Right ventricle myocardium superior (tissue), 1 donor: ENCODE measurements at regions not wholly inside any gene's neighbourhood (a gene's known extent, or its start where the extent isn't known, plus 50 kb on each side); places are given as distances from the start of the nearest gene placed in this dataset.

Experiments
- ATAC-seq: fragments of 200-7000 bp; cut with Tn5 transposase; one replicate; pipeline ENCODE4 v1.9.1; 2020; ENCODE audit warnings: mild to moderate bottlenecking; ENCODE audit not compliant: poor library complexity
- DNase-seq: peaks from one replicate; pipeline ENCODE4 v3.0.0-alpha.2; 2020
- intact Hi-C: fragments of 100-400 bp; cut with DNase I; formaldehyde crosslinking; loops from one replicate; pipeline ENCODE4 v1.11.2; 2022
- donor health status: DM: no; HTN: yes; CAD: no; lungs with severe emphysema.

GRCh38 chr3:194536871-194537637 lies 50.3 kb upstream of the ATP13A3 start:
- intact Hi-C loops: no loop called here
- peak; percentile 53 for DNase-seq
- ATAC-seq: peak; percentile 81
